GM12878 (cell line): ENCODE measurements at regions not wholly inside any gene's neighbourhood (a gene's known extent, or its start where the extent isn't known, plus 50 kb on each side); places are given as distances from the start of the nearest gene placed in this dataset.

ENCODE experiments used
- ATAC-seq: fragments of 200-7000 bp; cut with Tn5 transposase; 3 replicates; pipeline ENCODE4 v1.9.1; 2020; ENCODE audit warnings: mild to moderate bottlenecking, moderate library complexity
- BruUV-seq: library from RNA; stranded (reverse); fragments of 400-500 nt; replicated peaks from 2 replicates; lab custom pipeline; 2021; lab: Mats Ljungman, UMichigan
- CTCF ChIA-PET: fragments of 300-600 bp; sonication (Branson Sonifier 250); formaldehyde crosslinking; extraction: SDS; loops from one replicate; lab custom pipeline; 2021; ENCODE audit warnings: inconsistent platforms; lab: Yijun Ruan, JAX
- POLR2A ChIA-PET: fragments of 350-600 bp; formaldehyde crosslinking; extraction: SDS; loops from one replicate; lab custom pipeline; 2021; ENCODE audit warnings: inconsistent platforms; lab: Charles Lee
- RAD21 ChIA-PET: fragments of 300-600 bp; sonication (Branson Sonifier 250); formaldehyde crosslinking; loops from one replicate; lab custom pipeline; 2023; ENCODE audit warnings: antibody characterized with exemption; ENCODE audit not compliant: unreplicated experiment; lab: Charles Lee
- SMC1A ChIA-PET: fragments of 300-600 bp; sonication (Branson Sonifier 250); formaldehyde crosslinking; loops from one replicate; lab custom pipeline; 2023; ENCODE audit not compliant: unreplicated experiment, uncharacterized antibody; lab: Charles Lee
- DNase-seq: peaks from one replicate; pipeline ENCODE4 v3.0.0-alpha.2; 2011; ENCODE audit warnings: low read depth, low spot score
- FAIRE-seq: peaks from 3 replicates; lab custom pipeline; 2011; peaks lifted over from hg19 to GRCh38; lab: Jason Lieb, UNC
- H2AFZ ChIP-seq: 2 replicates; pipeline ENCODE4 v1.6.0; 2011; ENCODE audit warnings: low read depth, low read length, control low read depth; ENCODE audit not compliant: control insufficient read depth
- H3K27ac ChIP-seq: 2 replicates; pipeline ENCODE4 v1.5.1; 2011; ENCODE audit warnings: control low read depth; ENCODE audit not compliant: control insufficient read depth, insufficient read depth
- H3K27me3 ChIP-seq, 2 experiments: replicated peaks in 1 of 2; 2 replicates each; pipeline versions ENCODE4 v1.6.0 to v1.6.1; 2011; ENCODE audit warnings: low read length in 1 of 2; ENCODE audit not compliant: control insufficient read depth in 2 of 2, insufficient read depth in 2 of 2
- H3K36me3 ChIP-seq, 2 experiments: 2 replicates each; pipeline ENCODE4 v1.5.1; 2011; ENCODE audit warnings: low read length in 1 of 2; ENCODE audit not compliant: control insufficient read depth in 2 of 2, insufficient read depth in 2 of 2
- H3K4me1 ChIP-seq: 2 replicates; pipeline ENCODE4 v1.6.1; 2011; ENCODE audit warnings: mild to moderate bottlenecking, low read length, moderate library complexity, mixed read lengths; ENCODE audit not compliant: control insufficient read depth, insufficient read depth
- H3K4me2 ChIP-seq: 2 replicates; pipeline ENCODE4 v1.6.0; 2011; ENCODE audit warnings: control low read depth; ENCODE audit not compliant: control insufficient read depth, insufficient read depth
- H3K4me3 ChIP-seq: fragments of 200-600 bp; sonication (generic); 2 replicates; pipeline ENCODE4 v1.5.1; 2016
- H3K79me2 ChIP-seq: 2 replicates; pipeline ENCODE4 v1.6.0; 2011; ENCODE audit warnings: low read length; ENCODE audit not compliant: control insufficient read depth, insufficient read depth
- H3K9ac ChIP-seq: 2 replicates; pipeline ENCODE4 v1.8.0; 2011; ENCODE audit warnings: low read length, control low read depth, mixed read lengths; ENCODE audit not compliant: control insufficient read depth, insufficient read depth
- H3K9me3 ChIP-seq: replicated peaks from 3 replicates; pipeline ENCODE4 v1.5.1; 2011; ENCODE audit warnings: mild to moderate bottlenecking, low read length; ENCODE audit not compliant: control insufficient read depth, insufficient read depth
- H4K20me1 ChIP-seq: 2 replicates; pipeline ENCODE4 v1.6.0; 2011; ENCODE audit not compliant: control insufficient read depth, insufficient read depth
- BACH1 ChIP-seq: fragments of 450-650 bp; IDR thresholded peaks from 2 replicates; pipeline ENCODE4 v1.6.1; 2017; ENCODE audit warnings: mild to moderate bottlenecking, borderline replicate concordance
- FOXK2 ChIP-seq: fragments of 450-650 bp; IDR thresholded peaks from 2 replicates; pipeline ENCODE4 v1.6.1; 2017; ENCODE audit warnings: mild to moderate bottlenecking, moderate library complexity
- FOXM1 ChIP-seq: IDR thresholded peaks from 2 replicates; pipeline ENCODE4 v1.6.1; 2012; ENCODE audit warnings: low read depth, mild to moderate bottlenecking, inconsistent platforms, low read length, moderate library complexity
- IKZF2 ChIP-seq, 2 experiments: fragments of 450-650 bp; IDR thresholded peaks; 2 replicates each; pipeline ENCODE4 v1.6.1; 2017; ENCODE audit warnings: mild to moderate bottlenecking in 2 of 2, moderate library complexity in 2 of 2
- MAX ChIP-seq: IDR thresholded peaks from 2 replicates; pipeline ENCODE4 v1.6.1; 2012; ENCODE audit warnings: low read depth, low read length, improper control_type of control experiment
- MEF2B ChIP-seq: fragments of 450-650 bp; IDR thresholded peaks from 2 replicates; pipeline ENCODE4 v1.6.1; 2018; ENCODE audit warnings: mild to moderate bottlenecking, moderate library complexity; ENCODE audit not compliant: partially characterized antibody, poor library complexity, severe bottlenecking
- MTA2 ChIP-seq: fragments of 450-650 bp; IDR thresholded peaks from 2 replicates; pipeline ENCODE4 v1.6.1; 2016; ENCODE audit warnings: low read depth, mild to moderate bottlenecking, moderate library complexity
- NBN ChIP-seq: fragments of 450-650 bp; IDR thresholded peaks from 2 replicates; pipeline ENCODE4 v1.6.1; 2016
- SIN3A ChIP-seq: IDR thresholded peaks from 2 replicates; pipeline ENCODE4 v1.6.1; 2012; ENCODE audit warnings: low read depth, low read length, improper control_type of control experiment
- SMAD1 ChIP-seq: fragments of 450-650 bp; IDR thresholded peaks from 2 replicates; pipeline ENCODE4 v1.6.1; 2018; ENCODE audit warnings: mild to moderate bottlenecking, low read depth; ENCODE audit not compliant: partially characterized antibody
- STAT1 ChIP-seq: fragments of 450-650 bp; conservative IDR thresholded peaks from 2 replicates; pipeline ENCODE4 v1.6.1; 2014; ENCODE audit warnings: antibody characterized with exemption, mild to moderate bottlenecking
- SUPT20H ChIP-seq: IDR thresholded peaks from 2 replicates; pipeline ENCODE4 v1.6.1; 2011; ENCODE audit warnings: low read depth, mild to moderate bottlenecking, low read length, moderate library complexity, borderline replicate concordance; ENCODE audit not compliant: control insufficient read depth
- TBL1XR1 ChIP-seq: IDR thresholded peaks from 2 replicates; pipeline ENCODE4 v1.6.1; 2012; ENCODE audit warnings: low read depth, low read length, improper control_type of control experiment
- WRNIP1 ChIP-seq: IDR thresholded peaks from 2 replicates; pipeline ENCODE4 v1.6.1; 2011; ENCODE audit warnings: low read depth, low read length, improper control_type of control experiment, borderline replicate concordance
- ZNF622 ChIP-seq: fragments of 450-650 bp; IDR thresholded peaks from 2 replicates; pipeline ENCODE4 v1.6.1; 2017; ENCODE audit warnings: mild to moderate bottlenecking, inconsistent platforms
- ZZZ3 ChIP-seq: IDR thresholded peaks from 2 replicates; pipeline ENCODE4 v1.6.1; 2011; ENCODE audit warnings: low read depth; ENCODE audit not compliant: control insufficient read depth, insufficient read length
- WGBS: methylation state at CpG from one replicate; pipeline ENCODE4 v1.1.6; 2016; ENCODE audit warnings: low lambda C conversion rate; ENCODE audit not compliant: insufficient replicate concordance, insufficient coverage; ENCODE audit errors: missing lambda C conversion rate; 5-methylcytosine and 5-hydroxymethylcytosine counted together
- in situ Hi-C: fragments of 300-500 bp; cut with MboI; formaldehyde crosslinking; loops from 9 replicates; pipeline ENCODE4 v1.14.3; 2018; ENCODE audit warnings: mixed read lengths
- intact Hi-C: fragments of 100-400 bp; cut with micrococcal nuclease; formaldehyde crosslinking; loops from one replicate; pipeline ENCODE4 v1.14.2; 2022; ENCODE audit not compliant: unreplicated experiment
- TF ChIP-seq, protein P1 (sequence below): IDR thresholded peaks from 2 replicates; pipeline ENCODE4 v1.6.1; 2011; ENCODE audit warnings: mild to moderate bottlenecking, low read depth, low read length, moderate library complexity; ENCODE audit not compliant: insufficient replicate concordance
- TF ChIP-seq, protein P2 (sequence below): IDR thresholded peaks from 2 replicates; pipeline ENCODE4 v1.6.1; 2012; ENCODE audit warnings: low read length, inconsistent platforms

DNA sequence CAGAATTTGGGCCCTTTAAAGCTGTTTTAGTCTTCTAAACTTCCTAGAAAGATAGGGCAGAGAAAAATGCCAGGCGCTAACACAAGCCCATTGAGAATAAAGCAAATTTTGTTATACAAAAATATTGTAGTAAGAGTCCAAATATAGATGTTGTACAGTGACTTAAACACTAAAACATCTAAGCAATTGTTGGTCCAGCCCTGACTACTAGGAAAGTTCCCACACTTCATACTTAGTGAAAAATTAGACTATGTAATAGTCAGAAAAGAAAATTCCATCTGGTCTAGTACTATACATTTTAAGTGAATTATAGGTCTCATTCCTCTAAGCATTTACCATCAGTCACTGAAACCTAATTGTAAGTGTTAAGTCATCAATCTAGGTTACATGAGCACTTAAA, 1518.3 kb upstream of the SLC10A2 start (continued):
- TF ChIP-seq FOXK2 = no peak
- TF ChIP-seq MTA2 = no peak
- TF ChIP-seq FOXM1 = no peak
- TF ChIP-seq IKZF2 (IDR thresholded peaks at IDR 0.05) = no peak
- TF ChIP-seq BACH1 = no peak
- TF ChIP-seq, protein P1, sequence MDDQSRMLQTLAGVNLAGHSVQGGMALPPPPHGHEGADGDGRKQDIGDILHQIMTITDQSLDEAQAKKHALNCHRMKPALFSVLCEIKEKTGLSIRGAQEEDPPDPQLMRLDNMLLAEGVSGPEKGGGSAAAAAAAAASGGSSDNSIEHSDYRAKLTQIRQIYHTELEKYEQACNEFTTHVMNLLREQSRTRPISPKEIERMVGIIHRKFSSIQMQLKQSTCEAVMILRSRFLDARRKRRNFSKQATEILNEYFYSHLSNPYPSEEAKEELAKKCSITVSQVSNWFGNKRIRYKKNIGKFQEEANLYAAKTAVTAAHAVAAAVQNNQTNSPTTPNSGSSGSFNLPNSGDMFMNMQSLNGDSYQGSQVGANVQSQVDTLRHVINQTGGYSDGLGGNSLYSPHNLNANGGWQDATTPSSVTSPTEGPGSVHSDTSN = no peak

DNA sequence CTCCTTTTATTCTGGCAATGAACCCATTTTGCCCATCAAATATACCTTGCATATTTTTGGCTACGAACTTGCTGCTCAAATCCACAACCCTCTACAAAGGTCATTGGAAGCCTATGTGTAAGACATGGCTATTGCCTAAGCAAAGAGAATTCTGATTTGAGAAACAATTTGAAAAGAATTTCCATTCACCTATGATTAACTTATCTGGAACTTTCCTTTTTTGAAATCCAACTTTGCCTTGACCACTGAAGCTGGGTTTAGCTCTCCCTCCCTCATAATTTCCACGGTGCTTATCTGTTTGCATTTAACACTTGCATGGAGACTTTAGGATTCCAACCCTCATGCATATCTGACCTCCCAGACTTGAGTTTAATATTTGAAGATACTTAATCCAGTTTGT, 1514.7 kb upstream of the SLC10A2 start:
- Histone ChIP-seq H2AFZ (no peak overlapping the region), H3K4me2 (no peak overlapping the region), H3K27ac (no peak overlapping the region), H3K36me3 (no peaks in the 10 kb centered on the region), H3K4me1 (no peaks in the 10 kb centered on the region), H3K9me3 (no peaks in the 10 kb centered on the region), H3K79me2 (no peaks in the 10 kb centered on the region), H3K27me3 (no peaks in the 10 kb centered on the region), H3K4me3 (no peak overlapping the region), H4K20me1 (no peaks in the 10 kb centered on the region), H3K9ac (no peak overlapping the region)
- ChIA-PET CTCF (no interaction called here), SMC1A (no interaction called here), RAD21 (no interaction called here), POLR2A (no interaction called here)
- no peak for FAIRE-seq
- WGBS = 4% methylated on average over 2 of the region's 2 CpGs
- DNase-seq = no peak
- no peak for ATAC-seq
- in situ Hi-C loops (no loop called here), intact Hi-C loops (no loop called here)
- BruUV-seq = no TSS peak
- TF ChIP-seq MEF2B (no peak), SMAD1 (no peak), ZNF622 (no peak), NBN (no peak), WRNIP1 (no peak), SIN3A (no peak), STAT1 (no peak), ZZZ3 (no peak), MAX (no peak), SUPT20H (no peak), TBL1XR1 (no peak)
- TF ChIP-seq, protein P2, sequence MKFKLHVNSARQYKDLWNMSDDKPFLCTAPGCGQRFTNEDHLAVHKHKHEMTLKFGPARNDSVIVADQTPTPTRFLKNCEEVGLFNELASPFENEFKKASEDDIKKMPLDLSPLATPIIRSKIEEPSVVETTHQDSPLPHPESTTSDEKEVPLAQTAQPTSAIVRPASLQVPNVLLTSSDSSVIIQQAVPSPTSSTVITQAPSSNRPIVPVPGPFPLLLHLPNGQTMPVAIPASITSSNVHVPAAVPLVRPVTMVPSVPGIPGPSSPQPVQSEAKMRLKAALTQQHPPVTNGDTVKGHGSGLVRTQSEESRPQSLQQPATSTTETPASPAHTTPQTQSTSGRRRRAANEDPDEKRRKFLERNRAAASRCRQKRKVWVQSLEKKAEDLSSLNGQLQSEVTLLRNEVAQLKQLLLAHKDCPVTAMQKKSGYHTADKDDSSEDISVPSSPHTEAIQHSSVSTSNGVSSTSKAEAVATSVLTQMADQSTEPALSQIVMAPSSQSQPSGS = no peak
